H9 (cell line): ENCODE measurements at regions not wholly inside any gene's neighbourhood (a gene's known extent, or its start where the extent isn't known, plus 50 kb on each side); places are given as distances from the start of the nearest gene placed in this dataset.

Experiments
- DNase-seq: peaks from one replicate; pipeline ENCODE4 v3.0.0-alpha.2; 2017
- H2AFZ ChIP-seq: one replicate; pipeline ENCODE4 v1.6.1; 2013; ENCODE audit warnings: mild to moderate bottlenecking, low read length, control low read depth, moderate library complexity
- H2AK5ac ChIP-seq: 2 replicates; pipeline ENCODE4 v1.6.1; 2013; ENCODE audit warnings: low read length, control low read depth, mixed read lengths; ENCODE audit not compliant: insufficient read length
- H2BK120ac ChIP-seq: one replicate; pipeline ENCODE4 v1.6.1; 2013; ENCODE audit warnings: low read depth, mild to moderate bottlenecking, low read length, control low read depth, inconsistent platforms; ENCODE audit not compliant: poor library complexity, severe bottlenecking
- H2BK12ac ChIP-seq: 2 replicates; pipeline ENCODE4 v1.6.1; 2013; ENCODE audit warnings: low read length, control low read depth, mixed read lengths, low read depth; ENCODE audit not compliant: insufficient read length
- H2BK15ac ChIP-seq: 2 replicates; pipeline ENCODE4 v1.6.1; 2013; ENCODE audit warnings: low read depth, low read length, control low read depth
- H2BK20ac ChIP-seq: one replicate; pipeline ENCODE4 v1.6.1; 2013; ENCODE audit warnings: low read depth, mild to moderate bottlenecking, low read length, control low read depth, inconsistent platforms; ENCODE audit not compliant: poor library complexity, severe bottlenecking
- H2BK5ac ChIP-seq: 2 replicates; pipeline ENCODE4 v1.6.1; 2013; ENCODE audit warnings: low read length, control low read depth, mixed read lengths; ENCODE audit not compliant: insufficient read length
- H3K14ac ChIP-seq: 2 replicates; pipeline ENCODE4 v1.6.1; 2013; ENCODE audit warnings: low read length, control low read depth; ENCODE audit not compliant: insufficient read depth
- H3K18ac ChIP-seq: 2 replicates; pipeline ENCODE4 v1.6.1; 2013; ENCODE audit warnings: low read depth, mild to moderate bottlenecking, mixed read lengths, low read length, control low read depth; ENCODE audit not compliant: insufficient read length
- H3K23ac ChIP-seq: 2 replicates; pipeline ENCODE4 v1.6.1; 2013; ENCODE audit warnings: low read length, control low read depth, mixed read lengths, low read depth; ENCODE audit not compliant: insufficient read length
- H3K23me2 ChIP-seq: 2 replicates; pipeline ENCODE4 v1.6.1; 2013; ENCODE audit warnings: low read depth, mild to moderate bottlenecking, mixed read lengths, low read length, control low read depth; ENCODE audit not compliant: insufficient read length, poor library complexity, severe bottlenecking
- H3K27ac ChIP-seq: 2 replicates; pipeline ENCODE4 v1.5.1; 2013; ENCODE audit warnings: low read length, control low read depth, mixed read lengths, low read depth; ENCODE audit not compliant: insufficient read length
- H3K27me3 ChIP-seq: 2 replicates; pipeline ENCODE4 v1.6.1; 2013; ENCODE audit warnings: low read length, control low read depth, inconsistent platforms; ENCODE audit not compliant: insufficient read depth
- H3K4ac ChIP-seq: 2 replicates; pipeline ENCODE4 v1.6.1; 2013; ENCODE audit warnings: low read depth, mild to moderate bottlenecking, control low read depth, inconsistent platforms, low read length, moderate library complexity
- H3K4me1 ChIP-seq: 2 replicates; pipeline ENCODE4 v1.6.1; 2013; ENCODE audit warnings: low read length, control low read depth, inconsistent platforms; ENCODE audit not compliant: insufficient read depth
- H3K4me2 ChIP-seq: 2 replicates; pipeline ENCODE4 v1.6.1; 2013; ENCODE audit warnings: low read length, control low read depth, mixed read lengths; ENCODE audit not compliant: insufficient read length, insufficient read depth
- H3K56ac ChIP-seq: 2 replicates; pipeline ENCODE4 v1.6.1; 2013; ENCODE audit warnings: low read depth, mild to moderate bottlenecking, mixed read lengths, low read length, control low read depth; ENCODE audit not compliant: insufficient read length
- H3K79me1 ChIP-seq: 2 replicates; pipeline ENCODE4 v1.6.1; 2013; ENCODE audit warnings: low read depth, mild to moderate bottlenecking, moderate library complexity, low read length, control low read depth, inconsistent platforms; ENCODE audit not compliant: insufficient read depth, poor library complexity, severe bottlenecking
- H3K79me2 ChIP-seq: 2 replicates; pipeline ENCODE4 v1.6.1; 2013; ENCODE audit warnings: low read length, control low read depth, inconsistent platforms; ENCODE audit not compliant: insufficient read depth
- H3K9ac ChIP-seq: 2 replicates; pipeline ENCODE4 v1.6.1; 2013; ENCODE audit warnings: low read length, control low read depth, mixed read lengths; ENCODE audit not compliant: insufficient read length; ENCODE audit errors: extremely low read depth
- H3K9me3 ChIP-seq: one replicate; pipeline ENCODE4 v1.6.1; 2013; ENCODE audit warnings: low read depth, low read length, inconsistent platforms; ENCODE audit not compliant: control insufficient read depth
- H3T11ph ChIP-seq: one replicate; pipeline ENCODE4 v1.6.1; 2013; ENCODE audit warnings: mild to moderate bottlenecking, low read length, control low read depth, inconsistent platforms
- H4K20me1 ChIP-seq: one replicate; pipeline ENCODE4 v1.6.1; 2013; ENCODE audit not compliant: control insufficient read depth, insufficient read length, insufficient read depth
- H4K5ac ChIP-seq: 2 replicates; pipeline ENCODE4 v1.6.1; 2013; ENCODE audit warnings: low read depth, mild to moderate bottlenecking, mixed read lengths, low read length, control low read depth; ENCODE audit not compliant: insufficient read length
- H4K8ac ChIP-seq: replicated peaks from 2 replicates; pipeline ENCODE4 v1.6.1; 2013; ENCODE audit warnings: low read length, control low read depth, mixed read lengths, low read depth; ENCODE audit not compliant: insufficient read length
- H4K91ac ChIP-seq: 2 replicates; pipeline ENCODE4 v1.6.1; 2013; ENCODE audit warnings: low read depth, mild to moderate bottlenecking, moderate library complexity, mixed read lengths, low read length, control low read depth; ENCODE audit not compliant: insufficient read length
- H3K27ac Mint-ChIP-seq, 3 experiments: 2 replicates in 2 of 3; 3 replicates in 1 of 3; pipeline ENCODE4 v1.8.0; 2020 to 2021; ENCODE audit warnings: mixed read lengths in 3 of 3, mild to moderate bottlenecking in 1 of 3, moderate library complexity in 1 of 3
- H3K27me3 Mint-ChIP-seq: 2 replicates; pipeline ENCODE4 v1.8.0; 2021; ENCODE audit warnings: low read depth, mild to moderate bottlenecking, moderate library complexity, mixed read lengths
- H3K36me3 Mint-ChIP-seq, 3 experiments: 2 replicates in 2 of 3; 3 replicates in 1 of 3; pipeline ENCODE4 v1.8.0; 2020 to 2021; ENCODE audit warnings: low read depth in 3 of 3, mixed read lengths in 3 of 3; ENCODE audit not compliant: insufficient read depth in 1 of 3
- H3K4me1 Mint-ChIP-seq, 2 experiments: 2 replicates each; pipeline ENCODE4 v1.8.0; 2020; ENCODE audit warnings: mixed read lengths in 2 of 2
- H3K4me3 Mint-ChIP-seq, 2 experiments: 2 replicates in 1 of 2; 3 replicates in 1 of 2; pipeline ENCODE4 v1.8.0; 2020 to 2021; ENCODE audit warnings: mild to moderate bottlenecking in 2 of 2, mixed read lengths in 2 of 2, moderate library complexity in 1 of 2
- H3K9me3 Mint-ChIP-seq, 2 experiments: 2 replicates in 1 of 2; 3 replicates in 1 of 2; pipeline ENCODE4 v1.8.0; 2020; ENCODE audit warnings: mild to moderate bottlenecking in 2 of 2, mixed read lengths in 2 of 2, moderate library complexity in 1 of 2
- CTCF ChIP-seq: fragments of 200-600 bp; sonication (generic); conservative IDR thresholded peaks from 3 replicates; pipeline ENCODE4 v1.8.0; 2021; ENCODE audit warnings: antibody characterized with exemption, mild to moderate bottlenecking
- WGBS: extraction: QIAGEN DNeasy Blood & Tissue Kit; methylation state at CpG from one replicate; pipeline ENCODE4 v1.1.7; 2013; ENCODE audit warnings: missing lambda C conversion rate, low lambda C conversion rate, mixed read lengths; ENCODE audit not compliant: insufficient read length; ENCODE audit errors: extremely low coverage; 5-methylcytosine and 5-hydroxymethylcytosine counted together

GRCh38 chr1:177505905-177506590 is 335.3 kb downstream of the BRINP2 start:
- H3K9ac ChIP-seq = no peak overlapping the region
- no peak overlapping the region for H2BK5ac ChIP-seq
- no peak overlapping the region for H3K27ac ChIP-seq
- no peaks in the 10 kb centered on the region for H4K20me1 ChIP-seq
- no peak overlapping the region for H4K91ac ChIP-seq
- WGBS = no CpG with 5 or more reads among the region's 1 CpG
- no peak overlapping the region for H2AK5ac ChIP-seq
- DNase-seq = no peak
- no peak overlapping the region for H3K23ac ChIP-seq
- H3K4ac ChIP-seq = no peak overlapping the region
- no peak overlapping the region for H2BK15ac ChIP-seq
- H3K9me3 ChIP-seq = no peaks in the 10 kb centered on the region
- H3K4me2 ChIP-seq = no peak overlapping the region
- H3K18ac ChIP-seq = no peak overlapping the region
- H3K27me3 ChIP-seq = no peaks in the 10 kb centered on the region
- no peak overlapping the region for H2AFZ ChIP-seq
- no peak for TF ChIP-seq CTCF
- H3K79me1 ChIP-seq = no peaks in the 10 kb centered on the region
- H4K8ac ChIP-seq = no peak overlapping the region
- Mint-ChIP-seq H3K4me3 (no peak overlapping the region), H3K9me3 (peaks cover 3 to 4% of the 10 kb centered on the region in 2 experiments; a peak in 2 of 5 replicates), H3K4me1 (peaks cover 0 to 8% of the 10 kb centered on the region in 2 experiments; a peak in 2 of 4 replicates), H3K27ac (no peak overlapping the region), H3K36me3 (no peaks in the 10 kb centered on the region; a peak in 1 of 7 replicates), H3K27me3 (no peaks in the 10 kb centered on the region; the same call in 1 of the 2 replicates)
- H3K56ac ChIP-seq = no peak overlapping the region
- H3K79me2 ChIP-seq = no peaks in the 10 kb centered on the region
- H3K4me1 ChIP-seq = no peaks in the 10 kb centered on the region; the same call in 1 of the 2 replicates
- H2BK120ac ChIP-seq = no peak overlapping the region
- H3K14ac ChIP-seq = no peak overlapping the region
- no peak overlapping the region for H2BK12ac ChIP-seq
- no peak overlapping the region for H2BK20ac ChIP-seq
- no peaks in the 10 kb centered on the region for H3K23me2 ChIP-seq
- no peak overlapping the region for H4K5ac ChIP-seq
- H3T11ph ChIP-seq = no peak overlapping the region
